ENCODE measurements at regions not wholly inside any gene's neighbourhood (a gene's known extent, or its start where the extent isn't known, plus 50 kb on each side); places are given as distances from the start of the nearest gene placed in this dataset.

GRCh38 chr16:27624154-27625049 lies 74.5 kb downstream of the KATNIP start:
- no peak overlapping the region for H2BK20ac ChIP-seq (ENCODE audit: low read depth, low read length, poor library complexity, severe bottlenecking)
- no peak overlapping the region for H2BK120ac ChIP-seq (ENCODE audit: low read depth, low read length, poor library complexity, severe bottlenecking)
- no peak overlapping the region for H4K8ac ChIP-seq (replicated peaks; ENCODE audit: insufficient read length, low read depth, low read length)
- H3K27me3 ChIP-seq (ENCODE audit: insufficient read depth, low read length): no peaks in the 10 kb centered on the region
- no peak overlapping the region for H2BK12ac ChIP-seq (ENCODE audit: insufficient read length, low read depth, low read length)
- no peak overlapping the region for H3K18ac ChIP-seq (ENCODE audit: insufficient read length, low read depth, low read length)
- H3K79me1 ChIP-seq (ENCODE audit: insufficient read depth, low read depth, low read length, poor library complexity, severe bottlenecking): no peaks in the 10 kb centered on the region
- H3K4ac ChIP-seq (ENCODE audit: low read depth, low read length): no peak overlapping the region
- Mint-ChIP-seq H3K27me3 (ENCODE audit: low read depth) (peaks cover 4% of the 10 kb centered on the region; the same call in 1 of the 2 replicates), H3K27ac (no peak overlapping the region), H3K4me1 (peaks cover 3 to 11% of the 10 kb centered on the region in 2 experiments; a peak in 2 of 4 replicates), H3K4me3 (no peak overlapping the region), H3K36me3 (ENCODE audit: insufficient read depth in 1 of 3, low read depth in 3 of 3) (peaks cover 0 to 6% (median 0%) of the 10 kb centered on the region in 3 experiments; a peak in 2 of 7 replicates), H3K9me3 (no peaks in the 10 kb centered on the region)
- no peak overlapping the region for H3K27ac ChIP-seq (ENCODE audit: insufficient read length, low read depth, low read length)
- no peak overlapping the region for H4K5ac ChIP-seq (ENCODE audit: insufficient read length, low read depth, low read length)
- no CpG with 5 or more reads among the region's 12 CpGs for WGBS (ENCODE audit: extremely low coverage, insufficient read length, low lambda C conversion rate)
- H3K4me1 ChIP-seq (ENCODE audit: insufficient read depth, low read length): no peaks in the 10 kb centered on the region
- TF ChIP-seq, protein P1, sequence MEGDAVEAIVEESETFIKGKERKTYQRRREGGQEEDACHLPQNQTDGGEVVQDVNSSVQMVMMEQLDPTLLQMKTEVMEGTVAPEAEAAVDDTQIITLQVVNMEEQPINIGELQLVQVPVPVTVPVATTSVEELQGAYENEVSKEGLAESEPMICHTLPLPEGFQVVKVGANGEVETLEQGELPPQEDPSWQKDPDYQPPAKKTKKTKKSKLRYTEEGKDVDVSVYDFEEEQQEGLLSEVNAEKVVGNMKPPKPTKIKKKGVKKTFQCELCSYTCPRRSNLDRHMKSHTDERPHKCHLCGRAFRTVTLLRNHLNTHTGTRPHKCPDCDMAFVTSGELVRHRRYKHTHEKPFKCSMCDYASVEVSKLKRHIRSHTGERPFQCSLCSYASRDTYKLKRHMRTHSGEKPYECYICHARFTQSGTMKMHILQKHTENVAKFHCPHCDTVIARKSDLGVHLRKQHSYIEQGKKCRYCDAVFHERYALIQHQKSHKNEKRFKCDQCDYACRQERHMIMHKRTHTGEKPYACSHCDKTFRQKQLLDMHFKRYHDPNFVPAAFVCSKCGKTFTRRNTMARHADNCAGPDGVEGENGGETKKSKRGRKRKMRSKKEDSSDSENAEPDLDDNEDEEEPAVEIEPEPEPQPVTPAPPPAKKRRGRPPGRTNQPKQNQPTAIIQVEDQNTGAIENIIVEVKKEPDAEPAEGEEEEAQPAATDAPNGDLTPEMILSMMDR (conservative IDR thresholded peaks at IDR 0.05): no peak
- H3K79me2 ChIP-seq (ENCODE audit: insufficient read depth, low read length): no peaks in the 10 kb centered on the region
- H3K23me2 ChIP-seq (ENCODE audit: insufficient read length, low read depth, low read length, poor library complexity, severe bottlenecking): no peaks in the 10 kb centered on the region
- no peak overlapping the region for H3K23ac ChIP-seq (ENCODE audit: insufficient read length, low read depth, low read length)
- H3K56ac ChIP-seq (ENCODE audit: insufficient read length, low read depth, low read length): no peak overlapping the region
- H4K91ac ChIP-seq (ENCODE audit: insufficient read length, low read depth, low read length): no peak overlapping the region
- no peak overlapping the region for H2AFZ ChIP-seq (ENCODE audit: low read length)
- DNase-seq: no peak
- H3K14ac ChIP-seq (ENCODE audit: insufficient read depth, low read length): no peak overlapping the region
- no peak overlapping the region for H3T11ph ChIP-seq (ENCODE audit: low read length)
- no peaks in the 10 kb centered on the region for H4K20me1 ChIP-seq (ENCODE audit: control insufficient read depth, insufficient read depth, insufficient read length)
- H2BK5ac ChIP-seq (ENCODE audit: insufficient read length, low read length): no peak overlapping the region
- H3K4me2 ChIP-seq (ENCODE audit: insufficient read depth, insufficient read length, low read length): no peak overlapping the region
- H2BK15ac ChIP-seq (ENCODE audit: low read depth, low read length): no peak overlapping the region
- H3K9me3 ChIP-seq (ENCODE audit: control insufficient read depth, low read depth, low read length): no peaks in the 10 kb centered on the region
- no peak overlapping the region for H3K9ac ChIP-seq (ENCODE audit: extremely low read depth, insufficient read length, low read length)
- H2AK5ac ChIP-seq (ENCODE audit: insufficient read length, low read length): no peak overlapping the region
